ENCODE measurements at regions not wholly inside any gene's neighbourhood (a gene's known extent, or its start where the extent isn't known, plus 50 kb on each side); places are given as distances from the start of the nearest gene placed in this dataset.
"Not testable (repeated sequence)": the region's sequence is repeated elsewhere in the genome, so short reads cannot be mapped to it uniquely, and the experiment has no call there.

DNA sequence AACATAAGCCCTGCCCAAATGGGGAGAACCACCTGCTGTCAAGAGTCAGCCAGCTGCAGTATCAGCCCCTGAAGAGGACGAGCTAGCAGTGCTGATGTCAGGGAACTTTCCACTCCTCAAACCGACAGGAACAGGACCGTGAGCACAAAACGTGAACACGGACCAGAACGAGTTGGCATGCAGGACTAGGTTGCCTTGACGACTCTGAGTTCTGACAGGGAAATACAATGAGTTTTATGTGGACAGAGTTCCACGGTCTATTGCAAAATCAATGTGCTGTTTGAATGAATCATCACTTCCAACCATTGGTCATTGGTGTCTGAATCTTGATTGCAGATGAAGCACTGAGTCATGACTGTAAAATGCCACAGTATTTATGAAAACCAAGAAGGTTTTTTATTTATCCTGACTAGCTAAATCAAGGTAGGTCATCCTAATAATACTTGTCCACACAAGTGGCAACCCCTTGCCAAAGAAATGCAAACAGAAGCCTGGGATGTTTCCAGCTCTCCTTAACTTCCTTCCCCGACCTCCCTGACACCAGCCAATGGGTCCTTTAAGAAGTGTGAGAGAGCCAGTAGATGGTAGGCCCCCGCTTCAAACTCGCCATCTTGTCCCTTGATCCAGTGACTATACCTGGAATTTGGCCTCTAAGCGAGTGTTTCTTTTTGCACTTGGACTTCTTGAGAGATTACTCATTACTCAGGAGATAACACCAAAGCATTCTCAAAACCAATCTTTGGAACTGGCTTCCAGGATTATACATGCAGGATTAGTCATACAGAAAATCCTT lies 119.6 kb downstream of the ASB7 start:
- peak; percentile 37 to 48 for DNase-seq

DNA sequence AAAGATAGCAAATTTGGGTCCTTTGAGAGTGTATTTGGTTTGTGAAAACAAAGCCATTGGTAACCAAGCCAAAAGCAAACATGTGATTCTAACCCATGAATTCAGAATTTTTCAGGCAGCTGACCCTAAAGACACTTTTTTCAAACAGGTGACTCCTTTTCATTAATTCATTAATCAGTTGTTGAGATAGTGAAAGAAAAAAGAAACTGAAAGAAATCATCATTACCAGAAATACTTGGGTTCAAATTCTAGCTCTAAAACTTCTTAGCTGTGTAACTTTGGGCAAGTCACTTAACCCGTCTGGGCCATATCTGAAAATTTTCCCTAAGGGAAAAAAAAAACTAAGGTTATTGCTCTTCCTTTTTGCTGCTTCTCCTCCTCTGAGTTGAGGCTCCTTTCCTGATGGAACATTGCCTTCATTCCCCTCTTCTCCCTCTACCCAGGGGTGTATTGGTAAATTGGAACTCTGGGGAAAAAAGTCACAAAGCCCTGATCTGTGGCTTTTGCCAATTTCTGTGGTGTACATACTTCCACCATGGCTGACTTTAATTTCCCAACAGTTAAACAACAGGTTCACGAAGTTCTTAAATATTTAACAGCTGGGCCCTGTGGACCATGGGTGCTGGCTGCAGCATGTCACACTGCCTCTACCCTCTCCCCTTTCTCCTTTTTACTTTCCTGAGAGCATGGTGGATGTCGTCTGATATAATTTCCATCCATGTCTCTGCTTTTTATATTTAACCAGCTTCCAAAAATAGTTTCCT lies 120.3 kb downstream of the ASB7 start:
- DNase-seq: no peak

DNA sequence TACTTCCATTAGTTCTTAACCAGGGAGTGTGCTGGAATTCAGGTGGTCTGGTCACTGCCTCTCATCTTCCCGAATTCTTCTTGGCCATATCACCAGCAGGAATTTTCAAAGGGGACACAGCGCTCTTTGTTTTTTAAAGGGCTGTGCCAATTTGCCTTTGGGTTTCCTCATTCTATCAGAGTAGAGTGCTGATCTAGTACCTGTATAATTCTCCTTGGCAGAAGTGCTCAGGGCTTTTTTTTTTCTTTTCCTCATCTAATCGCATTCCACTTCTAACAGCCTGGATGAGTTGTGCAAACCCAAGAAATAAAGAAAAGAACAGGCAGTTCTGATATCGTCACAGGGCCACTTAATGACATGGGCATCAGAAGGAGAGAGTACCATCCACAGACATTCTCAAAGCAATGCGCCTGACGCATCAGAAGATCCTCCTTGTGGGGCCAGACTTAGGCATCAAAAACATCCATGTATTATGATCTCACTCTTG lies 121.0 kb downstream of the ASB7 start:
- no peak for DNase-seq

DNA sequence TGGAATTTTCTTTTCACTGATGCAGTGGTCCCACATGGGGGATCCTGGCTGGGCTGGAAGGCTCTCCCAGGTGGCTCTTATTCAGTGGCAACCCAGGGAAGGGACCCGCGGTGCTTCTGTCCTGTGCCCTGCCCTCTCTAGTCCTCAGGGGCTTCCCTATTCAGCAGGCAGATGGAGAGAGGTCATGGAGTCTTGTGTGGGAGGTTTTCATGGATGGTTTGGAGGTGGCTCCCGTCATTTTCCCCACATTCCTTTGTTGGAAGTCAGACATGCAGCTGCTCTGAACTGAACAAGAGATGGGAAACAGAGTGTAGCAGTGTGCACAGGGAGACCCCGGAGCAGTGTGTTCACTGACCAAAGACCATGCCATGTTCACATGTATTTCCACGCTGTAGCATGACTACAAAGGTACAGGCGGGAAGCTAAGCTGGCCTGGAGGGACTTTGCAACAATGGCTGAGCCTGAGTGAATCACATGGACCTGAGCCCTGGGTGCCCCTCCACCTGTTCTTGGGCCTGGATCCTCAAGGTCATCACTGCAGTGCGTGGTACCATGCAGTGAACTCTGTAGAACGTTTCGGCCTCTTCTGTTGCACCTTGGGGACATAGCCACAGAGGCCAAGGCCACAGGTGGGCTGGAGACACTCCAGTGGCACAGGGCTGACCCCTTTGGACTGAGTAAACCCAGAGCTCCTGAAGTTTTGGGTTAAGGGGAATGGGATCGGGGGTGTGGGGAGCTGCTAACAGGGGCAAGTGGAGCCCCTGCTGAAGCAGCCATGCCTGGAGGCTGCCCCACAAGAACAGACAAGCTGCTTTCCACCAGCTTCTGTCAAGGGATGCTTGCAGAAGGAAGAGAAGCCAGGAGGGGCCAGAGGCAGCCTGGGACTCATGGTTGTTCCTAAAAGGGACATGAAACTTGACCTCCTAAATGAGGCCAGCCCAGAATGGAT lies 123.0 kb downstream of the ASB7 start:
- no peak for DNase-seq

DNA sequence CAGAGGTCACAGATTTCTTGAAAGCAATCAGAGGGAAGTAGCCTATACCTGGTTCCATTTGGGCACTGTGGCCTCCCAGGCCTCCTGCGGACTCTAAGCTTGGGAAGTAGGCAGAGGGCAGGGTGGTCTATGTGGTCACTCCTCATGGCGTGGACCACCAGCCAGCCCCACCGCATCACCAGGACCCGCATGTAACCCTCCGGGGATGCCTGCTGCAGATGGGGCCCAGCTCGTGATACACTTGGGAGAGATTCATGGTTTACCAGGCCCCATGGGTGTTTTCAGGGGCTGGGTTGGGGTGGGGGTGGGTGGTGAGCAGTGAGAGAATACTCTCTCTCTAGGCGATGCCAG lies 123.7 kb downstream of the ASB7 start:
- DNase-seq: no peak

DNA sequence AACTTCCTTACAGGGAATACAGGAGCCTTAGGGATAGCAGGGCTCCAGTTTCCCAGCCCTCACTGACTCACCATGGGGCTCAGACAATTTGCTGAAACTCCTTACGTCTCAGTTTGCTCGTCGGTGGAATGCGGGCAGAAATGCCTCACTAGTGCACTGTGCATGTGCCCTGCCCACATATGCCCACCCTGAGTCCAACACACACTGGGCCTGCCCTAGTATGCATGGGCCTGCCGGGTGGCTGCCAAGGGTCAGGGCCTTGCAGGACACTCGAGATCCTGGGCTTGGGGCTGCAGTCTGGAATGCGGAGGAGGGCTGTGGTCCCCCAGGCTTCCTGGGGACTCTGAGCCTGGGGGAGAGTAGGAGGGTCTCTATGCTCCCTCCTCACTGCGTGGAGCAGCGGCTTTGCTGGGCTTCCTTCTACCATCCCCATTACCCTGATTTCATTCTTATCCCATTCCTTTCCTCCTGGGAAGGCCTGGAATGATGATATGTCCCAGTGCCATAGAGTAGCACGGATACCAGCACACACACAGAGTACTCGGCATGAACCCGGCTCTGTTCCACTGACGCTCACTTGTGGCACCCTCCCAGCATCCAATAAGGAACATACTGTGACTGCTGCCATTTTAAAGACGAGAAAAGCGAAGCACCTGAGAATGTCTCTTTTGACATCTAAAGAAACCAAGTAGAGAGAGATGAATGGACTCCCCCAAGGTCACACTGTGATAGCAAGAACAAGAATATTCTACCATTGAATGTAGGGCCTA lies 124.2 kb downstream of the ASB7 start:
- no peak for DNase-seq

DNA sequence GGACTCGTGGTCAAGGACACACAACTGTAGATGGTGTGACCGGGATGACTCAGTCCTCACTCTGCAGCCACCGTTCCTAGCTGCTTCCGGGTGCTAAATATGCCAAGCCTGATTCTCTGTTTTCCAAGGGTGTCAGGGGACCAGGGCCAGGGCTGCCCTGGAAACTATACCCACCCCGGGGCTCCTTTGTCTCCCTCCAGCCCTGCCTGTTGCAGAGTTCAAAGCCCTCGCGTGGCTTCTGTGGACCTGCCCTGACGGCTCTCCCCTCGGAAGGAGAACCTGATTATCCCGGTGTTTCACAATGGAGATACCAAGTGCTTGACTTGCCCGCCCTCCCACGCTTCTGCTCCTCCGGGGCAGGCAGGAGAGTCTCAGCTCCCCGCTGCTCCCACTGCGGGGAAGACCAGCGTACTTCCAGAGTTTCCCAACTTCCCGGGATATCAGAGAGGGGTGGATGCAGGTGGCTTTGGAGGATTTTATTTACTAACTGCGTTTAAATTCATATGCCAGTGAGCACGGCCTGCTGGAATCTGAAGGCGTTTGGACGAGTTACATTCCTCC lies 125.0 kb downstream of the ASB7 start:
- no peak for DNase-seq

DNA sequence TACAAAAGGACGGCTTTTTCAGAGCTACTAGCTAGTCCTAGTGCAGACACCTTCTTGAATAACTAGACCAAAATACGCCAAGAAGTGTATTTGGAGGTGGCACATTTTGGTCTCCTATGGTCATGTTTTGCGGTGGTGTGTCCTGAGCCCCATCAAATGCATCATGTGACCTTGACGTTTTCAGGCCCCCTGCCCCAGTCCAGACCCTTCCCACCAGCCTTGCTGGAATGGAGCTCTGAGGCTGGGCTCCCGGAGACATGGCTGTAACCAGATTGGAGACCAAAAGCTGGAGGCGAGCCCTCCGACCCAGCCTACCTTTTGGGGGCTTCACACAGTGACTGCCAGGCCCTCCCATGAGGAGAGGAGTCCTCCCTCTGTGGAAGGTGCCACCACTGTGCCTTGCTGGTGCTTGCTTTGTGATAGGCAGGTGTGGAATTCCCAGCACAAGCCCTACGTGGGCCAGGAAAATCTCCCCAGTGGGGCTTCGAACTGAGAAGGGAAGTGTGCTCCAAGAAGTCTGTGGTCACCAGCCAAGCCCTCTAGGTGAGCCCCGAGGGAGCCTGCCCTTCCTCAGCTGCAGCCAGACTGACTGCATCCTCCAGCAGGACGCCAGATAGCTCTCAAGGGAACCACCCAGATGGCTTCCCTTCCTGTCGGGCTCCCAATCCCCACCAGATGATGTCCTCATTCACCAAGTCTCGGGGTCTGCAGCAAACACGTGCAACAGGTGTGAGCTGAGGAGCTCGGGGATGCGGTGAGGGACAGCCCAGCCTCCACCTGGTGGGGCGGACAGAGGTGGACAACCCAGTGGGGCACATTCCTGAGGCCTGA lies 126.2 kb downstream of the ASB7 start:
- DNase-seq: no peak

DNA sequence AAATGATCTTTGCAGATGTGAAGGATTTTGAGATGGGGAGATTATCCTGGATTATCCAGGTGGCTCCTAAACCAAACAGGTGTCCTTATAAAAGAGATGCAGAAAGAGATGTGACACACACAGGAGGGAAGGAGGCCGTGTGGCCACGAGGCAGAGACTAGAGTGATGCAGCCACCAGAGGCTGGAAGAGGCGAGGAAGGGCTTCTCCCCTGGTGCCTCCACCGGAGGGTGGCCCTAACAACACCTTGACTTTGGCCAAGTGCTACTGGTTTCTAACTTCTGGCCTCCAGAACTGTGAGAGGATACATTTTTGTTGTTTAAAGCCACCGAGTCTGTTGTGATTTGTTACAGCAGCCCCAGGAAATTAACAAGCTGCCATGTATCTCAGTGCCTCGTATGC lies 127.1 kb downstream of the ASB7 start:
- no peak for DNase-seq

DNA sequence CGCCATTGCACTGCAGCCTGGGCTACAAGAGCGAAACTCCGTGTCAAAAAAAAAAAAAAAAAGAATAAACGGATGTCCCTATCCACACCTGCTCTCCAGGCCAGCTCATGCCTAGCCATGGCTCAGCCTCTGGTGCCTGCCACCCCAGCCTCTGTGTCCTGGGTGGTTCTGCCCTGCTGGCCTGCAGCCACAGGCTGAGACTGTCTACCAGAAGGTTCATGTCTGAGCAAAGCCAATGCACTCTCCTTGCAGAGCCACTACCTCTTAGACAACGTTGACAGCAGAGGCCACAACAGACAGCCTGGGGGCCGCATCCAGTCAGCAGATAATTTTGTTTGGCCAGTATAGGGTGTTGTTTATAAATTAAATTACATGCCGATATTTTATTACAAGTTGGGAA lies 127.7 kb downstream of the ASB7 start:
- DNase-seq: no peak

DNA sequence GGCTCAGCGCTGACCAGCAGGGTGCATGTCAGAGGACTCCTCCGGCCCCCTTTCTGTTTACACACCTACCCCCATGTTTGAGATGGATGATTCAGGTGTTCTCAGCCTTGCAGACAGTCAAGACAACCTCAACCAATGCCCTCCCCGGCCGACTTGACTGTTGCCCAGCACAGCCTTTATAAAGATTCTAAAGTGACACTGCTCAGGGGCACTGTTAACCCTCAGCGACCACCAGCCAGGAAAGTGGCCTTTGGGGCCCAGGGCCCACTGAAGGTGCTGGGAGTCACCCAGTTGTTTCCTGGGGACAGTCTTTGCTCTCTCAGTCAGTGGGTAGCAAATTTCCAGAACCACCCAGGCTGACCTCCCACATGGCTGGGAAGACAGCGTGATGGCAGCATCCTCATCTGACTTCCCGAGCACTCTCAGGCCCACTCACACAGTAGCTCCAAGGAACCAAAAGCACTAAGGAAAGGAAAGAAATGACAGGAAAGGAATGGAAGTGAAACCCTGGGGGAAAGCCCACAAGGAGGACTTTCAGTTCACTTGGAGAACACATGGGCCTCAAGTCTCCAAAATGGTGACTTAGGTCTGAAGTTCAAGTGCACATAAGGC lies 128.4 kb downstream of the ASB7 start:
- DNase-seq: no peak

DNA sequence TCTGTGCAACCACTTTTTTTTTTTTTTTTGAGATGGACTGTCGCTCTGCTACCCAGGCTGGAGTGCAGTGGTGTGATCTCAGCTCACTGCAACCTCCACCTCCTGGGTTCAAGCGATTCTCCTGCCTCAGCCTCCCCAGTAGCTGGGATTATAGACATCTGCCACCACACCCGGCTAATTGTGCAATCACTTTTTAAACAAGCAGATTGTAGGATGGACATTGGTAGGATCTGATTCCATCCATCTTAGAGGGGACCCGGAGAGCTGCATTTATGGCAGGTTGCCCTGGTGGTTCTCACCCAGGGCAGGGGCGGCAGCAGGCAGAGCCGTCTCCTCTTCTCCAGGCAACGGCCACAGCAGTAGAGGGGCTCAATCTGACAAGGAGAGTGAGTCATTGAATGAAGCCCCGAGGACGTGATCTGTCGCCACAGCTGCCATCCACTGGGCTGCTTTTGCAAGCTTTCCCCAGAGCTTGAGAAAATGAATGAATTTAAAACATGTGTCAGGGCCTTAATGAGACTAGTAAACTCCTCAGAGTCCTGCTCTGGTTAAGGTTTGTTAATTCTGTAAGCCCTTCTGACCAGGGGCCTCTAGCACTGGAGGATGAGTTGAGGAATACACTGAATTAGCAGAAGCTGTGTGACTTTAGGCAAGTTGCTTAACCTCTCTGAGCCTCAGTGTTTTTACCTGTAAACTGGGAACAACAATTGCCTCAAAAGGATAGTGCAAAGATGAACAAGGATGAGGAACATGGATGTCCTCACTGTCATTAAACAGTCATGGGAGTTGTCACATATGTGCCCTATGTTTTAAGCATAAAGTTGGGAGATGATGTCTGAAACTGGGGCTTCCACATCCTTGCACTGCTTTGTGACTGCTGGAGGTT lies 129.1 kb downstream of the ASB7 start:
- no peak for DNase-seq

DNA sequence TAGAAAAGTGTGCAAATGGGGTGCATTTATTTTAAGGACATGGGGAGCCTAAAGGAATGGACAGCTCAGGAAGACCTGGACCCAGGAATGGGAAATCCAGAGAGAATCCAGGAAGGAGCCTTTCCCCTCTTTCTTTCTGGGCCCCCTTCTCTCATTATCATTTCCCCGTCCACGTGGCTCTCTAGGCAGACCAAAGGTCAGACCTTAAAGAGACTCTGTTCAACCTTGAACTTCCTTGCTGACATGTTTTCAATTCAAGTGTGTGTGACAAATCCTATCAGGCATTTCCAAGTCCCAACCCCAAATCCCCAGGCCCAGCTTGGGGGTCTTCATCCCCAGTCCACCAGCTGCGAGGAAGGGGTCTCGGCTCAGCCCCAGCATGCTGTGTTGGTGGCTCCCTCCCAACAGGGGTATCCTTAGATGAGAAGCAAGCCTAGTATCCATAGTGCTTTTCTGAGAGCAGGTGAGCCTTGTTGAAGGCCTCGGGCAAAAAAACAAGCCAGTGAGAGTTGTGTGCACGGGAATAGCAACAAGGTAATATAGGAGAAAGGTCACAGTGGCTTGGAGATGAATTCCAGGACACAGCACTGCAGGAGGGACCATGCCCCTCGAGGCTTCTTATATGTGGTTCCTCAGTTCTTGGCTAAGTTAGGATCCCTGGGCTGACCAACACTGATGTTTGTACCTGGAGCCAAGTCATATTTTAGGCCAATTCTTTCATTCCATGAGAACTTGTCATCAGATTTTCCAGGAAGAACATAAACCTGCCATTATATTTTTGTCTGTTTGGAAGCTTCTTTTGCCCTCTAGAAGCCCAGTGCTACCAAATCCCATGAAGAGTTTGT lies 130.0 kb downstream of the ASB7 start:
- no peak for DNase-seq

DNA sequence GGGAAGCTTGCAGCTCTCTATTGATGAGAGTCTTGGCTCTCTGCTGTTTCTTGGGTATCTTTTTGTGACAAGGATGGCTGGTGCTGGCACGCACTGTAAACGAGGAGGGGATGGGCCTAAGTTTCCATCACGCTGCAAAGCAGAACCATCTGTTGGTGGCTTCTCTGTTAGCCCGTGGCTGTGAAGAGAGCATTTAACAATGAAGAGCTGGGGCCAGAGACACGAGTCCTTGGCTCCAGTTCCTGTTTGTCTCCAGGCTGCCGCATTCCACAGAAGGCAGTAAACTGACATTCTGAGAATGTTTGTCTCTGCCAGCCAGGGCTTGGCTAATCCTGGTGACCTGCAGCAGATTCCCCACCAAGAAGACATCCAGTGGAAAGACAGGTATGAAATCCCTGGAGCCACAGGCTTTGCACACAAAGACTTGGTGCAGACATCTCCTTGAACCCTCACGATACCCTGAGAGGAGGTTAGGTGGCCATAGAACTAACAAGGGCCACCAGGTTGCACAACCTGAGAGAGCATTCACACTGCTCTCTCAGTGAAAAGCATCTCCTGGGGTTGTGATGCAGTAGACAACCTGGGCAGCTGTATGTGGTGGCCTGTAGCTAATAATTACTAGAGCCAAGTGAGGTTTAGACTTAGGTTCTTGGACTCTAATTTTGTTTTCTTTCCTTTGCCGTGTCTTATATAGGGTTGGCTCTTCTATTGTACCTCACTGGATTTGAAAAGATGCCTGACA lies 130.9 kb downstream of the ASB7 start:
- no peak for DNase-seq

DNA sequence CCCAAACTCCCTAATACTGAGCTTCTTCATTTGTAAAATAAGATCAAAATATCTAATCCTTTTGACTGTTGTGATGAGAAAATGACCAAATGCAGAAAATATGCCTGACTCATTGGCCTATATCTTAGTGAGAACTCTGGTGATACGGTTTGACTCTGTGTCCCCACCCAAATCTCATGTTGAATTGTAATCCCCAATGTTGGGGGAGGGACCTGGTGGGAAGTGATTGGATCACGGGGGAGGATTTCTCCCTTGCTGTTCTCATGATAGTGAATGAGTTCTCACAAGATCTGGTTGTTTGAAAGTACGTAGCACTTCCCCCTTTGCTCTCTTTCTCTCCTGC lies 131.4 kb downstream of the ASB7 start:
- not testable (repeated sequence) for DNase-seq

DNA sequence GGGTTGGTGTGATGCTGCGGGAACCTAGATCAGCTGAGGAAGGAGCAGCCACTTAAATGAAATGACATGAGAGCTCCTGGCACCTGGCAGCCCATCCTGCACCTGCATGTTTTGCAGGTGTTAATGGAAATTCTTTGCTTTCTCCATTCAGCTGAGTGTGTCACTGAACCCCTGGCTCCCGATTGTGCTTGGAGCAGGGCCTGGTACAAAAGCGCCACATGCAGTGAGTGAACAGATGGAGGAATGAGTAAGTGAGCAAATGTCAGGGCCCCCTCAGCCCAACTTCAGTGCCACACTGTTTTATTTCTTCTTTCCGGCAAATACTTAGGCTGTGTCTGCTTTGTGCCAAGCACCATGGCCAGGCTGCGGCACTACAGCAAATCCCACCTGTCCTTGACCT lies 132.2 kb downstream of the ASB7 start:
- no peak for DNase-seq

DNA sequence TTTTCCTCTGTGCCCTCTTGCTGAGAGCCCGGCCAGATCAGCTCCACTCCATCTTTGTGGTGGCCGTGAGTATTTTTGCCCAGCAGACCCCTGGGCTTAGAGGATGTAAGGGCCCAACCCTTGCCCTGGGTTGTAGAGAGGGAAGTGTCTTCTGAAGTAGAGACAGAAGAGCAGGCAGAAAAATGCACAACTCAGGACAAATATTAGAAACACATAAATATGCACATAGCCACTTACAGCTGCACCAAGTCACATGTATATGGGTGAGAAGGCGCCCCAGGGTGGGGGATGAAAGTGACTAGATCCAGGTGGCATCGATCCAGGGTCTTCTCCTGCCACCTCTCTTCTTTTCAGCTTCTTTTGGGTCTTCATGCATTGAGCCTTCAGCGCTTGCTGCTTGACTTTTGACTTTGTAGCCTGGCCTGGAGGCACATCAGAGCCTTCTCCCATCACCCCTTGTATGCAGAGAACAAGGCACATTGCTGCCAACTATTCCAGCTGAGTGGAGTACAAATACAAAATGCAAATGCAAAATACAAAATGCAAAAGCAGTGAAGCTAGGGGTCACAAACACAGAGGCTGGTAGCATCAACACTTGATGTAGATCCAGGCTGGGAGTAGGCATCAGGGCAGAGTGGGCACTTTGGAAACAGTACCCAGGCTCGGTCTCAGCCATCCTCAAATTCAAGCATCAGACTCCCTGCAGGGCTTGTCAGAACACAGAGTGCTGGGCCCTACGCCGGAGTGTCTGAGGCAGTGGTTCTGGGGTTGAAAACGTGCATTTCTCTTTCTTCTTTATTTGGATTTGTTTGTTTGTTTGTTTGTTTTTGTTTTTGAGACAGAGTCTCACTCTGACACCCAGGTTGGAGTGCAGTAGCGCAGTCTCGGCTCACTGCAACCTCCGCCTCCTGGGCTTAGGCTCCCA lies 133.0 kb downstream of the ASB7 start:
- DNase-seq: no peak
